Right lobe of liver (tissue), 4 donors: ENCODE measurements at regions not wholly inside any gene's neighbourhood (a gene's known extent, or its start where the extent isn't known, plus 50 kb on each side); places are given as distances from the start of the nearest gene placed in this dataset.

ENCODE experiments used
- CTCF ChIP-seq, 4 donors: fragments of 200-600 bp in 3 of 4; fragments of 450-650 bp in 1 of 4; IDR thresholded peaks; one replicate each; pipeline versions ENCODE4 v1.5.1 to v1.8.0; 2016 to 2022; ENCODE audit warnings: antibody characterized with exemption in 4 of 4, mild to moderate bottlenecking in 2 of 4
- POLR2A ChIP-seq: fragments of 450-650 bp; IDR thresholded peaks from one replicate; pipeline ENCODE4 v1.6.1; 2017; ENCODE audit warnings: antibody characterized with exemption, mild to moderate bottlenecking
- donor health status: DM: no; HTN: no; CAD: no.
- donor health status: DM: no; HTN: no; CAD: no.
- donor health status: DM: no; HTN: yes; CAD: no.

- TF ChIP-seq POLR2A = no peak
- no peak for TF ChIP-seq CTCF (IDR thresholded peaks at IDR 0.05)
Observed at GRCh38 chr3:34886443-34886842, 752.9 kb upstream of the ARPP21 start.
